Skeletal muscle tissue (tissue), 3 donors: ENCODE measurements at regions not wholly inside any gene's neighbourhood (a gene's known extent, or its start where the extent isn't known, plus 50 kb on each side); places are given as distances from the start of the nearest gene placed in this dataset.

Experiments
- H3K27ac ChIP-seq: one replicate; pipeline ENCODE4 v1.7.0; 2013; ENCODE audit warnings: mild to moderate bottlenecking, low read depth, low read length, inconsistent platforms
- H3K27me3 ChIP-seq, 3 donors: one replicate each; pipeline ENCODE4 v1.7.0; 2013; ENCODE audit warnings: low read length in 3 of 3; ENCODE audit not compliant: control insufficient read depth in 3 of 3, insufficient read depth in 3 of 3
- H3K36me3 ChIP-seq, 3 donors: one replicate each; pipeline ENCODE4 v1.7.0; 2013; ENCODE audit warnings: low read length in 3 of 3; ENCODE audit not compliant: control insufficient read depth in 3 of 3, insufficient read depth in 3 of 3
- H3K4me1 ChIP-seq, 3 donors: one replicate each; pipeline ENCODE4 v1.7.0; 2013; ENCODE audit warnings: low read length in 3 of 3, mild to moderate bottlenecking in 3 of 3; ENCODE audit not compliant: control insufficient read depth in 3 of 3, insufficient read depth in 3 of 3
- H3K4me3 ChIP-seq, 3 donors: one replicate each; pipeline ENCODE4 v1.7.0; 2013; ENCODE audit warnings: low read length in 3 of 3
- H3K9ac ChIP-seq, 3 donors: one replicate each; pipeline ENCODE4 v1.7.0; 2013; ENCODE audit warnings: low read length in 3 of 3, mild to moderate bottlenecking in 3 of 3, moderate library complexity in 2 of 3, low read depth in 1 of 3
- H3K9me3 ChIP-seq, 3 donors: one replicate each; pipeline ENCODE4 v1.7.0; 2013; ENCODE audit warnings: low read length in 3 of 3; ENCODE audit not compliant: control insufficient read depth in 3 of 3
- donor health status: Osteomylitis.

DNA sequence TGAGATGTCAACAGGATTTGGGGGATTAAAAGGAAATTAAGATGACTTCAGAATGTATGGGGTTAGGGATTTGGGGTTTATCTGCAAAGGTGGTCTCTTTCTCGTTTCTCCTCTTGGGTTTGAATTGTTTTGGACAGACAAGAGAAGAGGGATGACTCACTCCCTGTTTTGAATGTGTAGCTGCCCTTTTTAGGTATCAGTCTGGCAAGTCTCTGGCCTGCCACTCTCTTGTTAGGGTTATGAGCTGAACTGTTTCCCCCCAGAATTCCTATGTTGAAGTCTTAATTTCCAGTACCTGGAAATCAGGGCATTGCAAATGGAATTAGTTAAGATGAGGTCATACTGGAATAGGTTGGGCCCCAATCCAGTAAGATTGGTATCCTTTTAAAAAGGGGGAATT is 291.7 kb downstream of the MEX3B start:
- Histone ChIP-seq H3K27me3 (peaks cover 5 to 16% (median 15%) of the 10 kb centered on the region in 3 donors), H3K9ac (no peak overlapping the region), H3K36me3 (no peaks in the 10 kb centered on the region), H3K9me3 (no peaks in the 10 kb centered on the region), H3K4me3 (no peak overlapping the region), H3K4me1 (peaks cover 0 to 18% (median under 1%) of the 10 kb centered on the region in 3 donors), H3K27ac (no peak overlapping the region)

DNA sequence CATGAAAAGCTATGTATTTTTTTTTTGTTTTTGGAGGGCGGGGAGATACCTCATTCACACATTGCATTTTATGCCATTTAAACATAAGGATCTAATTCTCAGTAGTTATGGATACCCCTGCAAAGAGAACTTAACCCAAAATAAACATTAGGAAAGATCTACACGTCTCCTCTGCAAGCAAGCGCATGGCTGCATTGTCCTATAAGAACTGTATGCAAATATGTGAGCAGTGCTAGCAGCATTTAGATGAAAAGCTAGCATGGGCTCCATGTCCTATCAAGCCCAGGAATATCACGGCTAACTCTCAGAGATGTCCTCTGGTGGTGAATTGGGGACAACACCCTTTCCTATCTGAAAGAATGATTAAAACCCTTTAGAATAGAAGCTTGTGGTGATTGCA is 292.8 kb downstream of the MEX3B start:
- Histone ChIP-seq H3K9ac (no peak overlapping the region), H3K4me3 (no peak overlapping the region), H3K27me3 (peaks cover 5 to 19% (median 16%) of the 10 kb centered on the region in 3 donors), H3K36me3 (no peaks in the 10 kb centered on the region), H3K9me3 (no peaks in the 10 kb centered on the region), H3K4me1 (peaks cover 0 to 18% (median 0%) of the 10 kb centered on the region in 3 donors), H3K27ac (no peak overlapping the region)

DNA sequence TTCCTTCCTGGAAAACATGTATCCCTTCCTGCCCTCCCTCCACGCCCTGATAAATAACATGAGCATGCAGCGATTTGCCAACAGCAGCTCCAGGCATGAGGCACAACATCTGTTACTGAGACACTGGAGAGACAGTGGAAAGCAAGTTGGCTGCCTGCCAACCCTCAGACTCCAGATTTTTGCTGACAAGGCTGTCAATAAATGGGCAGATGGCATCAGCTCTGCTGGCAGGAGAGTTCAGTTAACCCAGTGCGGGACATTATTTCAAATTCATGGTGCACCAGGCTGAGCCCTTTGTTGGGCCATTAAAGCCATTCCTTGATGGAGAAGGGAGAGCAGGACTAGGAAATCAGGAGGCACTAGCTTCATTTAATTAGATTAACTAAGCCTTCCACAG is 293.3 kb downstream of the MEX3B start:
- no peak overlapping the region for H3K27ac ChIP-seq
- H3K9ac ChIP-seq: no peak overlapping the region
- no peaks in the 10 kb centered on the region for H3K9me3 ChIP-seq
- H3K4me3 ChIP-seq: no peak overlapping the region
- H3K27me3 ChIP-seq: peaks cover 5 to 19% (median 16%) of the 10 kb centered on the region in 3 donors
- peaks cover 0 to 18% (median 0%) of the 10 kb centered on the region in 3 donors for H3K4me1 ChIP-seq
- H3K36me3 ChIP-seq: no peaks in the 10 kb centered on the region

DNA sequence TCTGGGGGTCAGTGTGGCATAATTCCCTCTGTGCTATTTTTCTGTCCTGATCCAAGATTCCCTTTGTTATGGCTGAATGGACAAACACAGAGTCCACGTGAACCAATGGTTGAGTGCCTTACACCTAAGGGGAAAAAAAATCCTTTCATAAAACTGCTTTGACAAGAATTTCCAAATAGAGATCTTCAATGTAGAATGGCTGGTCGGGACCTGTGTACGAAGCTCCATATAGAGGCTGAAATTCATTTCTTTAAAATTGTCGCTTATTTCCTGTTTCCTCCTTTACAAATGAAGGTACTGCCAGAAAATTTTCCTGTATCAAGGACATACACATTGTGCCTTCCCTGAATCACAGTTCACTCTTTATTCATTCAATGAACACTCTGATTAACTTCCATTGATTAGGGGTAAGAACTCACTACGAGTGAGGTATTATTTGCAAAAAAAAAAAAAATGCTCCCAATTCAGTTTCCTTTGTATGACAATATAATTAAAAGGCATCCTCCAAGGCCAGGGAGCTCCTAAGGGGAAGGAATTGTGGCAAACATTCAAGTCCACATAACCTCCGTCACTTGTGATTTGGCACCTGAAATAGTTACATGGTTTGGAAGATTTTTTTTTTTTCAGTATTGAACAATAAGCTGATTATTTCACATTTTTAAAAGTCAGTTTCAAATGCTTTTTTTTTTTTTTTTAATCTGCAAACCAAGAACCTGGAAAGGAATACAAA is 293.8 kb downstream of the MEX3B start:
- no peaks in the 10 kb centered on the region for H3K9me3 ChIP-seq
- no peak overlapping the region for H3K27ac ChIP-seq
- peaks cover 0 to 18% (median 0%) of the 10 kb centered on the region in 3 donors for H3K4me1 ChIP-seq
- no peak overlapping the region for H3K9ac ChIP-seq
- H3K4me3 ChIP-seq: no peak overlapping the region
- no peaks in the 10 kb centered on the region for H3K36me3 ChIP-seq
- H3K27me3 ChIP-seq: peaks cover 5 to 19% (median 16%) of the 10 kb centered on the region in 3 donors

DNA sequence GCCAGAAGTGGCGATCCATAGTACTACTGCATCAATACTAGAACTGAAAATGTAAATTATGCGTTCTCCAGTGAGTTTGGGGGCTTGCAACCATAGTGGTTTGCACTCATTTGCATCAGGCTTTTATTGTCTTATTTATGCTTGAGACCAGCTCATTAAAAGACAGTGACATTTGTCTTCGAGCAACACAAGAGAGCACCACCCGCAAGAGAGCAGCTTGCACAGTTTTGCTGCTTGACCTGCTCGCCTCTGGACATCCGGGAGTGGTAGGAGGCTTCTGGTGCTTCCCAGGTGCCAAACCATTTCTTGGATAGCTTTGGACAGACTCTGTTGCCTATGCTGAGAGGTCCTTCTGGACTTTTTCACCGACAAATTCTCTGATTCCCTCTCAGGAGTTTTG is 294.6 kb downstream of the MEX3B start:
- H3K36me3 ChIP-seq: no peaks in the 10 kb centered on the region
- peaks cover 0 to 18% (median 0%) of the 10 kb centered on the region in 3 donors for H3K4me1 ChIP-seq
- no peak overlapping the region for H3K27ac ChIP-seq
- H3K27me3 ChIP-seq: peaks cover 5 to 19% (median 16%) of the 10 kb centered on the region in 3 donors
- no peak overlapping the region for H3K9ac ChIP-seq
- H3K9me3 ChIP-seq: no peaks in the 10 kb centered on the region
- no peak overlapping the region for H3K4me3 ChIP-seq

DNA sequence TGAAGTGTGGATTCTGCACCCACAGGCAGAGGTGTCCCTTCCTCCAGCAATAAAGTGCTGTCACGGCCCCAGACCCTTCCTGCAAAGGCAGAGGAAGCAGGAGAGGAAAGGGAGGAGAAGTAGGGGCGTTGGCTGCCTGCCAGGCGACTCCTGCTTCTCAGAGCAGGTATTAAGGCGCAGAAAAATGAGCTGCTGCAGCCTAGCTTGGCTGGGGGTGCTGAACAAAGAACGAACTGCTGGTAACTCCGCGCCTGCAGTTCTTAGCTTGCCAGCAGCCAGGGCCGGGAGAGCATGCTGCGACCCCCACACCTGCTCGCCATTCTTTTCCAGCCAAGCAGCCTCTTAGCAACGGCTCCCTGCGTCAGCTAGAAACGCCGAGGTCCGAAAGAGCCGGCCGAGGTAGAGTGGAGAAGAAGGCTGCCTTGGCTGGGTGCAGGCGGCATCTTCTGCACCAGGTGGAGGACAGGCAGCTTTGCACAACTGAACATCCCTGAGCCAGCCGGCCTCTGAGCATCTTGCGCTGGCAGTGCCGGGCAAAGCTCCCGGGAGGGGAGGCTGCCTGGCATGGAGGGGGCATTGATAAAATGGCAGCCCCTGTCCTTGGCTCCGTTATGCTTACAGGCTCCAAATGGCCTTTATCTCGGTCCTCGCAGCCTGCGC is 296.0 kb downstream of the MEX3B start:
- H3K27me3 ChIP-seq: peaks cover 5 to 19% (median 16%) of the 10 kb centered on the region in 3 donors
- H3K4me1 ChIP-seq: peaks cover 0 to 18% (median 0%) of the 10 kb centered on the region in 3 donors
- H3K4me3 ChIP-seq: no peak overlapping the region

DNA sequence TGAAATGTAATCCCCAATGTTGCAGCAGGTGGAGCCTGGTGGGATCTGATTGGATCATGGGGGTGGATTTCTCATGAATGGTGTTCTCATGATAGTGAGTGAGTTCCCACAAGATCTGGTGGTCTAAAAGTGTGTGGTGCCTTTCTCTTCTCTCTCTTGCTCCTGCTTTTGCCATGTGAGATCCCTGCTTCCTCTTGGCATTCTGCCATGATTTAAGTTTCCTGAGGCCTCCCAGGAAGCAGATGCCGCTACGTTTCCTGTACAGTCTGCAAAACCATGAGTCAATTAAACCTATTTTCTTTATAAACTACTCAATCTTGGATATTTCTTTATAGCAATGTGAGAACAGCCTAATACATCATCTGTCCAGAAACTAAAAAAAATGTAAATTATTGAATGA is 298.3 kb downstream of the MEX3B start:
- Histone ChIP-seq H3K4me1 (peaks cover 0 to 13% (median 0%) of the 10 kb centered on the region in 3 donors), H3K27ac (no peak overlapping the region), H3K27me3 (peaks cover 5 to 19% (median 16%) of the 10 kb centered on the region in 3 donors), H3K36me3 (no peaks in the 10 kb centered on the region), H3K9ac (no peak overlapping the region), H3K4me3 (no peak overlapping the region), H3K9me3 (no peaks in the 10 kb centered on the region)

More for the DNA sequence above, 296.0 kb downstream of the MEX3B start:
- Histone ChIP-seq H3K36me3 (no peaks in the 10 kb centered on the region), H3K9me3 (no peaks in the 10 kb centered on the region), H3K9ac (no peak overlapping the region), H3K27ac (no peak overlapping the region)

DNA sequence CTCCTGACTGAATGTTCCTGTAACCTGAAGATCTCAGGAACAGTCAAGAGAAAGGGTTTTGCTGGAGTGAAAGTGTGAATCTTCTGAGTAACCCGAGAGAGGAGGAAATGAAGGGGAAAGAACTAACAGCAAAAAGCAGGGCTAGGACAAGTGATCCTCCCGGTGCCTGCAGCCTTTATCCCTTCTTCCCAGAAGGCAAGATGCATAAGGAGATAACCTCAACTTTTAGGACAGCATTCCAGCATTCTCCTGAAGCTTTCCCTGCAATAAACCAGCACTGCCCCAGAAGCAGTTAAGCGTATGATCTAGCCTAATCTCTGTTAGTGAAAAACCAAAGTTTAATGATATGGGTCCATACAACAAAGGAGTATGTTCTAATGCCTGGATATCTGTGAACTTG is 298.8 kb downstream of the MEX3B start:
- peaks cover 0 to 9% (median 0%) of the 10 kb centered on the region in 3 donors for H3K4me1 ChIP-seq
- no peak overlapping the region for H3K9ac ChIP-seq
- no peaks in the 10 kb centered on the region for H3K9me3 ChIP-seq
- no peak overlapping the region for H3K4me3 ChIP-seq
- H3K27me3 ChIP-seq: peaks cover 5 to 19% (median 16%) of the 10 kb centered on the region in 3 donors
- no peaks in the 10 kb centered on the region for H3K36me3 ChIP-seq
- no peak overlapping the region for H3K27ac ChIP-seq

DNA sequence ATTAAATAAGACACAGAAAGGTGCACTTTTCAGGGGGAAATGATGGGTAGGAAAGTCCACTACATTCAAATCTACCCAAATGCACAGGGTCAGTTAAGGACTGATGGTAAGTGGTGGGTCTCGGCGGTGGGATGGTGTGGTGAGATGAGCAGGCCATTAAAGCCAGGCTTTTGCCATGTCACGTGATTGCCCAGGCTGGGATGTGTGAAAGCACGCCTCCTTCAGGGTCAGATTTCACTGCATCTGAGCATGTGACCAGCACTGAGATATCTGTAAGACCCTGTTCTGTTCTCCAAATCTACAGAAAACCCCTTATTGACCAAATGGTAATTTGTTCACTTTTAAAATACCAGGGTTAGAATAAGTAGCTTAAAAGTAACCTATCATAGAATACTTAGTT is 301.5 kb downstream of the MEX3B start:
- H3K4me3 ChIP-seq: no peak overlapping the region

DNA sequence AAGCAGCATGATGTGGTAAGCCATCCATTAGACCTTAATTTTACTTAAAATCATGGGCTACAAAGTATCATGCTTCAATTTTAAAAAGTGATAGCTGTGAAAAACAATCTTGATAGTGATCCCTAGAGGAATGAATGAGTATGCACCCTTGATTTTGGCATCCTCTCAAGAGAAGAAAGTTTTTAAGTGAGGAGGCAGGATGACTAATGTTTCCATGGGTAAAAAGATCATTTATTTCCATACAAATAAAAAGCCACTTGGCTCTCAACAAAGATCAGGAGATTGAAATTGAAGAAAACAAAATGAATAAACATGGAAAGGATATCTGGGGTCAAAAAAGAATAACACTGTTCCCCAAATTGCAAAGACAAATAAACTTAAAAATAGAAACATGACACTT is 305.4 kb downstream of the MEX3B start:
- Histone ChIP-seq H3K4me3 (no peak overlapping the region), H3K27me3 (no peaks in the 10 kb centered on the region), H3K27ac (no peak overlapping the region), H3K36me3 (no peaks in the 10 kb centered on the region), H3K9me3 (peaks cover 0 to 3% (median 0%) of the 10 kb centered on the region in 3 donors), H3K9ac (no peak overlapping the region), H3K4me1 (no peaks in the 10 kb centered on the region)

More for the DNA sequence above, 301.5 kb downstream of the MEX3B start:
- H3K4me1 ChIP-seq: no peaks in the 10 kb centered on the region
- H3K27me3 ChIP-seq: peaks cover 0 to 4% (median 2%) of the 10 kb centered on the region in 3 donors
- no peaks in the 10 kb centered on the region for H3K36me3 ChIP-seq
- no peak overlapping the region for H3K27ac ChIP-seq
- H3K9ac ChIP-seq: no peak overlapping the region
- H3K9me3 ChIP-seq: peaks cover 0 to 3% (median 0%) of the 10 kb centered on the region in 3 donors
